ENCODE measurements at regions not wholly inside any gene's neighbourhood (a gene's known extent, or its start where the extent isn't known, plus 50 kb on each side); places are given as distances from the start of the nearest gene placed in this dataset.

DNA sequence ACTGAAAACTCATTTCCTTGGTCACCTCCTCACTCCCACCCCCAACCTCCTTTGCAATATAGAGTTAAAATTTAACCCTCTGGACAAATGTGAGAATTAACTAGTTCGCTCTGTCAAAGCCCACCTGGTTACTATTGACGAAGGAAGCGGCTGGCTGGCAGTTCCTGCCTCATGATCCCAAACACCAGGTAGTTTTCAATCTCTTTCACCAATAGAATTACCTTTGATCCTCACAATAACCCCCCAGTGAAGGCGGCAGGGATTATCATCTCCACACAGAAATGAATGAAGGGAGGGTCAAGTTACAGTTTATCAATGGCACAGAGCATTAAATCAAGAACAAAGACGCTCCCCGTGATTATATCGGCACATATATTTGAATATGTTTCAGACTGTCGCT is 65.7 kb upstream of the TTC29 start:
- TF ChIP-seq, protein P1, sequence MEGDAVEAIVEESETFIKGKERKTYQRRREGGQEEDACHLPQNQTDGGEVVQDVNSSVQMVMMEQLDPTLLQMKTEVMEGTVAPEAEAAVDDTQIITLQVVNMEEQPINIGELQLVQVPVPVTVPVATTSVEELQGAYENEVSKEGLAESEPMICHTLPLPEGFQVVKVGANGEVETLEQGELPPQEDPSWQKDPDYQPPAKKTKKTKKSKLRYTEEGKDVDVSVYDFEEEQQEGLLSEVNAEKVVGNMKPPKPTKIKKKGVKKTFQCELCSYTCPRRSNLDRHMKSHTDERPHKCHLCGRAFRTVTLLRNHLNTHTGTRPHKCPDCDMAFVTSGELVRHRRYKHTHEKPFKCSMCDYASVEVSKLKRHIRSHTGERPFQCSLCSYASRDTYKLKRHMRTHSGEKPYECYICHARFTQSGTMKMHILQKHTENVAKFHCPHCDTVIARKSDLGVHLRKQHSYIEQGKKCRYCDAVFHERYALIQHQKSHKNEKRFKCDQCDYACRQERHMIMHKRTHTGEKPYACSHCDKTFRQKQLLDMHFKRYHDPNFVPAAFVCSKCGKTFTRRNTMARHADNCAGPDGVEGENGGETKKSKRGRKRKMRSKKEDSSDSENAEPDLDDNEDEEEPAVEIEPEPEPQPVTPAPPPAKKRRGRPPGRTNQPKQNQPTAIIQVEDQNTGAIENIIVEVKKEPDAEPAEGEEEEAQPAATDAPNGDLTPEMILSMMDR (IDR thresholded peaks at IDR 0.05): no peak
- TF ChIP-seq POLR2A (IDR thresholded peaks at IDR 0.05): no peak
